NOMO-1 (cell line): ENCODE measurements at regions not wholly inside any gene's neighbourhood (a gene's known extent, or its start where the extent isn't known, plus 50 kb on each side); places are given as distances from the start of the nearest gene placed in this dataset.
"Not testable (repeated sequence)": the region's sequence is repeated elsewhere in the genome, so short reads cannot be mapped to it uniquely, and the experiment has no call there.

Experiments
- DNase-seq, 2 experiments: peaks; one replicate each; lab custom pipeline; 2025; ENCODE audit not compliant: unreplicated experiment in 2 of 2; lab: John Stamatoyannopoulos, UW

DNA sequence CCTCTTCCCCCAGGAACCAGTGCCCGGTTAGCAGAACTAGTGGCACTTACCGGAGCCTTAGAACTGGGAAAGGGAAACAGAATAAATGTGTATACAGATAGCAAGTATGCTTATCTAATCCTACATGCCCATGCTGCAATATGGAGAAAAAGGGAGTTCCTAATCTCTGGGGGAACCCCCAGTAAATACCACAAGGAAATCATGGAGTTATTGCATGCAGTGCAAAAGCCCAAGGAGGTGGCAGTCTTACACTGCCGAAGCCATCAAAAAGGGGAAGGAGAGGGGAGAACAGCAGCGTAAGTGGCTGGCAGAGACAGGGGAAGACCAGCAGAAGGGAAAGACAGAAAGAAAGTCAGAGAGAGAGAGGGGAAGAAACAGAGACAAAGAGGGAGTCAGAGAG is 556.7 kb upstream of the SPRY2 start:
- DNase-seq: peak in 1 of 2 experiments; percentile 12

DNA sequence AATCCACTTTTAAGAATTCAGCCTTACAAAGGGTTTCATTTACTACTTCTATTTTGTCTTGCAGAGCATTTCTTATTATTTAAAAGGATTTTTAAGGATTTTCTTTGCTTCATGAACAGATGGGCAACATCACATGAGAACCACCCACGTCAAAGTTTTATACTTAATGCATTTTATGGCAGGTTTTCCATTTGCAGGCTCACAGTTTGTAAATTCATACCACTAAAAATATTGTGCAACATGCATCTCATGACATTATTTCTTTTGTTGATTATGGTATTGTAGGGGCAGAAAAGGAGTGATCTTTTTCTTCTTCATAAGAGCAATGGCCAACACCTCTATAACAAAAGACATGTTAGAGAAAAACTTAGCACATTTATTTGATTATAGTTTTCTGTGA is 554.0 kb upstream of the SPRY2 start:
- no peak for DNase-seq

DNA sequence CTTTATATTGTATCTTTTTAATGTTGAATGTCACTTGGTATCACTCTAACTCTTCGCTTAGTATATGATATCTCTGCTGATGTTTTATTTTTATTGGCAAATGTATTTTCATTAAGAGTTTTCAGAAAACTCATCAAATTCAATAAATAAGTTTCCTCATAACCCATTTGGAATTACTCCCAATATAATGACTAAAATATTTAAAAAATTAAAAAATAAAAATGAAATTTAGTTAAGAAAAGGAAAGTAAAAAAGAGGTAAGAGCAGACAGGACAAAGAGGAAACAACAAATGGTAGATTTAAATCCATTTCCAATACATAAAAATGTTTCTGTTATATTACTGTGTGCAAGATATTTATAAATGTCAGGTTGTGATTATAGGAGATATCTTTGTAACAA is 548.9 kb upstream of the SPRY2 start:
- DNase-seq: no peak

DNA sequence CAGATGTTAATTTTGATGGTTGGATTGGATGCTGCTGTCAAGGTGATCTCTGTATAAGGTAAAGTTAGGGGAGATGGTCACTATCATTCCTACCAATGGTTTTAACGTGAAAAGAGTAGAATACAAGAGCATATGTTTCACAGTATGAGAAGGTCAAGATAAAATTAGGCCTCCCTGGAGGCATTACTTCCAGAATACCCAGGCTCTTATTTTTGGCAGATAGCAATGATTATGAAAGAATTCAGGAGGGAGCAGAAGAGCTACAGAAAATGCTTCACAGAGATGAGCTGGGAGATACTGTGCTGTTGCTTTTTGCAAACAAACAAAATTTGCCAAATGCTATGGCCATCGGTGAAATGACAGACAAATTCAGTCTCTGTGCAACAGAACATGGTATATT is 547.5 kb upstream of the SPRY2 start:
- no peak for DNase-seq

DNA sequence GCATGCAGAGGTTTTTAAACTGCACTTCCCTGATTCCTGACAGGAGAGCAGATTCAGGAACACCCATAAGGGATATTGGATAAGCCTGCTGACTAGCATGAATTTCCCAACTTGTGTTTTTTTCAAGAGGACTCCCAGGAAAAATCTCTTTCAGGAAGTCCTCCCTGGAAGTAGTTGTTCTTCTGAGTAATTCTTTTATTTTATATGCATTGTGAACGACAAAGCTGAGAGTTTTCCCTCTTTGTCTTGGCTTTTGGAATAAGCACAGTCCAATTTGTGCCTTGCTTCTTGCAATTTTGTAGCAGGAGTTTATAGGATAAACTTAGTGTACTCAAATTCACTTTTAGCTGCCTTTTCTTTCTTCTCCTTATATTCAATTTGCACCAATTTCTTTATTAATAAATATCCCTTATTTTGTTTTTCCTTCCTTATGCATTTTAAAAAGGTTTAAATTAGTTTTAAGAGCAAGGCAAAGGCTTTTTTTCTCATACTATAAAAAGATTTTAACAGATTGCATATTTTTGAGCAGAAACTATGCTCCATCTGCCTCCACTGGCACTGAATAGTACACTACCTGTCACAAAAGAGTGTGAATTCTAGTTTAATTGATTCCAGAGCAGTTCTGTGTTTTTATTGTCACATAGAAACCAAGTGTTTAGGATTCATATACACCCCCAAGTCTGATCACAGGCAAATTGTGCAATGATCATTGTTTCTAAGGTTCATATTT is 543.3 kb upstream of the SPRY2 start:
- no peak for DNase-seq

DNA sequence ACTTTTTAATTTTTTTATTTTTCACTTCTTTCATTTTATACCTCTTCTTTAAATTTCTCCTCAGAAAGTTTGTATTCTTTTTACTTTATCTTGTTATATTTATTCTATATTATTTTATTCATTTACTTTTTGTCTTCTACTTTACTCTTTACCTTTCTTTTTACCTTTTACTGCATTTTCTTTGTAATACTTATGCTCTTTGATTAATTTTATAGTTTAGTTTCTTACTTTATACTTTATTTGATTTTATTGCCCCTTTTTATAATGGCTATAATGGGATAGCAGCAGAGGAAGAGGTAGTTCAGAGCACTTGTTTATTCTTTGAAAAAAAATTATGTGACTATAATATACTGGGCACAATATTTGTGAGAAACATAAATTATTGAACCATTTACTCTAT is 542.6 kb upstream of the SPRY2 start:
- no peak for DNase-seq

DNA sequence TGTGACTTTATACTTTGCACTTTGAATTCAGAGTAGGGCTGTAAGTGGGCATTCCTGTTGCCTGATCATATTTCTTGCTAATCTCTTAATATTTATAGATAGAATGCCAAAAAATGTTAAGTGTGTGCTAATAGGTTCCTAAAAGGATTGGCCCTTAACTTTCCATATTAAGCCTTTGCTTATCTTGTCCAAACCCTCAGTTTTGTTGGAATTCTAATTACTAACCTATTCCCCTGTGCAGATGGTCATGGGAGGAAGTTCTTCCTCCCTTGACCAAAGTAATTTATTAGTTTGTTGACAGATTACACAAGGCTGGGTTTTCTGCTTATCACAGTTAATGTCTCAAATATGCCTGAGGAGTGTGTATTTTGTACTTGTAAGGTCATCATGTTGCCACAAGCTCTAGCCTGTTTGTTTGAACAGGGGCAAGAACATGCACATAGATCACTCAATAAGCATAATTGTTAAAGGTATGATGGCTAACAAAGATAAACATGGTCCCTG is 541.1 kb upstream of the SPRY2 start:
- DNase-seq: peak in 1 of 2 experiments; percentile 22

DNA sequence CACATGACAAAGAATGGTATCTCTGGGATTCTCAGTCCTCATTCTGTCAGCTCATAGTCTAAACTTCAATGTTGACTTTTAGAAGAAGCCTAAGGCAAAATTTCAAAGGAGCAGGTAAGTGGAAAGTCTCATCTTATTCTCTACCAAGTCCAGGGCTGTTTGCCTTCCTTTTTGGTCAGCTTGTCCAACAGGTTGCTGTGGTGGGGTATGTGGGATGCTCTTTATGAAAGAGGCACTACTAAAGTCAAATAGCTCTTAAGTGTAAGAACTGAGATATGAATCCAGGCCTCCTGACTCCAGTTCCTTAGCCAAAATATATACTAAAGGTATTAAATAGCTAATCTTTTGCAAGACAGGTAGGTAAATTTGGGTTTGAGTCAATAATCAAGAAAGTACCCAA is 540.6 kb upstream of the SPRY2 start:
- DNase-seq: no peak

DNA sequence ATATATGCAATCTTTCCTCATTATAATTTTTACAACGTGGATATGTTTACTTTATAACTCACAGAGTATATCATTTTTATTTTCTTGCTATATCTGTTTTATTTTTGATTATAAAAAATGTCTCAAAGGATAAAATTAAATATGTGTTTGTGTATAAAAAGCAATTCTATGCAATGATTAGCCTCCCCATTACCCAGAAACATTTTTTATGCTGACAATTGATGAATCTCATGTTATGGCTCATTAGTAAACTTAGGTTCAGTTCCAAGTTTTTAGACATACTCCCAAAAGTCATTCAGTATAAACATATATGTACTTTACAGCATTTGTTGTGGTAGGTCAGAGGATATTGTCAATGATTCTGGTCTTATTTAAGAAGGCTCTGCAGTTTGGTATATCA is 540.1 kb upstream of the SPRY2 start:
- DNase-seq: no peak

DNA sequence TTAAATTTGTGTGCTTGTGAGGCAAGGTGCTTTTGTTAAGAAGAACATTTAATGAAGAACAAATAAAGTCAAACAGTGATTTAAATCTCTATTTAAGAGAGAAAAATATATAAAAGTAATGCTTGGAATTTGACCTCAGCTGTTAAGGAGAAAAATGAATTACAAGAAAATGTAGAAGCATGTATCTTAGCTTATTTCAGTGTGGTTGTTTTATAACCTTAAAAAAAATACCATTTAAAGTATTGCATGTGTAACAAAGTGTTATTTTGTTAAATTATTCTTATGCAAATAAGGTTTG is 537.0 kb upstream of the SPRY2 start:
- DNase-seq: no peak

DNA sequence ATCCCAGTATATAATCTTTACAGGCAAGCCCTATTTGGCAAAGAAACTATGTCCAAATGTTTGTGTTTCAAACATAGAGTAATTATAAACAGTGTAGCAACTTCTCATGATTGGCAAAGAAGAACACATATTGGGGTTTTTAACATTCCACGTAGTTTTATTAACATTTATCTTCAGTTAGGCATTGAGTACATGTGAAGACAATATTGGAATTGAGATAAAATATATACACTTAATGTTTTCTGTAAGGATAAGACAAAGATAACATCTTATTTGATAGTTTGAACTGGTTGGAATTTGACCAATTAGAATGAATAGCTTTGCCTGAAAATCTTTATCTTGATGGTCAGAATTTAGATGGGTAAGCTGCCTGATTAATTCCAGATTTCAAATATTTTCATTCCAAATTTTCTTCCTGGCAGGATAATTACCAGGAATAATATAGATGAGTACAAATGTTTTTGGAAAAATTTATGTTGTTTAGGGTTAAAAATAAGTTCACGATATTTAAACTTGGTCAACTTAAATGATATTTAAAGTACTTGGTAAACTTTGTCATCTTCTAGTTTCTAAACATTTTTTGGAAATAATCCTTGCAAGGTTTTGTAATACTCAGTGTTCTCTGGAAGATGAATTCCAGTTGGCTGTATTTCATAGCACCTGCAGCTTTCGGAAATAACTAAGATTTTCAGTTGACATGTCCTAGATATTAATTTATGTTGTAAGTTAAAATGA is 536.5 kb upstream of the SPRY2 start:
- no peak for DNase-seq

DNA sequence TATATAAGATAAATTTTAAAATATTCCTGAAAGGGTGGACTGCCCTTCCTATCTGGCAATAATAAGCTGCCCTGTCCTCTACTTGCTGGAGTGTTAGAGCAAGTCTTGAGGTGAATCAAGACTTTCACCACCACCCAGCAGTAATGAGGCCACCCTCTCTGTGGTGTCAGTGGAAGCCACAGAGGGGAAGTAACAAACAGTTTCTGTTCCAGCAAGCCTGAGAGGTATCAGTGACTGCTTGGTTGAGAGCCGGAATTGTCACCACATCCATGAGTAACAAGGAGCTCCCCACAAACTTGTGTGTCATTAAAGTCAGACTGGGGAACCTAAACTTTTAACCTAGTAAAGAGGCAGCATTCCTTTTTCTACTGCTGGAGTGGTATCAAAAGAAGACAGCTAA is 532.7 kb upstream of the SPRY2 start:
- peak; percentile 82 to 98 for DNase-seq

DNA sequence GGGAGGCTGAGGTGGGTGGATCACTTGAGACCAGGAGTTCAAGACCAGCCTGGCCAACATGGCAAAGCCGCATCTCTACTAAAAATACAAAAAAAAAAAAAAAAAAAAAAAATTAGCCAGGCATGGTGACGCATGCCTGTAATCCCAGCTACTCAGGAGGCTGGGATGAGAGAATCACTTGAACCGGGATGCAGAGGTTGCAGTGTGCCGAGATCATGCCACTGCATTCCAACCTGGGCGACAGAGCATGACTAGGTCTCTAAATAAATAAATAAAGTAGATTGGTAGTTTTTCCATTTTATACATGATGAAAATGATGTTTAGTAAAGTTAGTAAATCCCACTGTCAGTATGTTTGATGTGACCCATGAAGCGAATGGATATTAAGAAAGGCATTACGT is 531.0 kb upstream of the SPRY2 start:
- not testable (repeated sequence) for DNase-seq

DNA sequence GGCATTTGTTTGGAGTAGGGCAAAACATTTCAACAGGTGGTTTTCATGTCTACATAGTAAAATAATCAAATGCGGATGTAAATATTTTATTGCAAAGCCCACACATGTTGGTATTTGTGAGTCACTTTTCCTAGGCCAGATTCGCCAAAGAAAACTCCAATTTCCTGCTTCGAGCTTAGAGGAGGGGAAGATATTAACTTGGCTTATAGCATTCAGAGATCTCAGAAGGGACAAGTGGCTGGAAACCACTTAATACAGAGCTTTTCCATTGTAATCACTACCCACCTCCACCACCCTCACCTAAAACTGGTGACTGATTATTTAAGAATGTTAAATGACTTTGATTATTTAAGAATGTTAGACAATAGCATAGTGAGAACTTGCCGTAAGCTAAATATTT is 530.6 kb upstream of the SPRY2 start:
- DNase-seq: no peak

DNA sequence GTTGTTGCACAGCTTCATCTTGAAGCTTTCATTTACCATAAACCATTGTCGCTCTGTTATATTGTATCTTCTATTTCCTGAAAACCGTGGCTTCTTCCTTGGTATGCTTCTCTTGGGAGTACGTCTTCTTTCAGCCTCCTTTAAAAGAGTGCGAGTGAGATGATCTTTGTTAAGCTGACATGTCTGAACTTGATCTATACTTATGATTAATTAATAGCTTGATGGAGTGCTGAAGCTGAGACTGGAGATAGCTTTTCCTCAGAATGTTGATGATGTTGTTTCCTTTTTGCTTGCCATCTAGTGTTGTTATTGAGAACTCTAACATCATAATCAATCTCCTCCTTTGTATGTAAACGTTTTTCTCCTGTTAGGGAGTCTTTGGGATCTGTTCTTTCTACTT is 529.3 kb upstream of the SPRY2 start:
- DNase-seq: no peak

DNA sequence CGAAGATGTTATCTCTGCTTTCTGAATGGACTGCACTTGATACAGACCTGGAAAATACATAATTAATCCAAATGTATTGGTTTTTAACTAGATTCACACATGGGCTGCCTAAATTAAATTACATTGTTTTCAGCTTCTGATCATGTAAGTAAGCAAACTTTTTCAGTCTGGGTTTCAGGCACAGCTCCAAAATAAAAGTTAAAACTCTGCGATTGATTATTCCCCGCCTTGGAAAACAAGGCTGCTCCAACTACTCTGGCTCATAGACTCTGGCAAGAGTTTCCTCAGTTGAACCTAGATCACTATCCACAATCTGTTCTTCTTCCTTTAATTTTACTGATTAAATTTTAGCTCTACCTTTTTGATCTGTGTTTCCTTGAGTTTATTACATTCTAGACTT is 526.0 kb upstream of the SPRY2 start:
- DNase-seq: no peak

DNA sequence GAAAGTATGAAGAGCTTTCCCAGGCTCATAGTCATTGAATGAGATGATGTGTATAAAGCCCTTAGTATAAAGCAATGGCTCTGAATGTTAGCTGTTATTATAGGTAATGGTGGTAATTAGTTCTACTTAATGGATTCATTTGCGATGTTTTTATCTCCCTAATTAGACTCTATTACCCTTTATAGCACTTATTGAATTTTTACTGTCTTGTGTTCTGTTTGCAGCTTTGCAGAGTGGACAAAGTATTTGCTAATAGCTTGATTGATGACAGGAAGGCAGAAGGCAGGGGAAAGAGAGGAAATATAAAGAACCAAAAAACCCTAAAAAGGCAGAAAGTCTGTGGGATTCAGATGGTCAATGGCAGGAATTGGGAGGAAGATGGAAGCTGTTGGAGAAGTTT is 524.4 kb upstream of the SPRY2 start:
- DNase-seq: no peak

DNA sequence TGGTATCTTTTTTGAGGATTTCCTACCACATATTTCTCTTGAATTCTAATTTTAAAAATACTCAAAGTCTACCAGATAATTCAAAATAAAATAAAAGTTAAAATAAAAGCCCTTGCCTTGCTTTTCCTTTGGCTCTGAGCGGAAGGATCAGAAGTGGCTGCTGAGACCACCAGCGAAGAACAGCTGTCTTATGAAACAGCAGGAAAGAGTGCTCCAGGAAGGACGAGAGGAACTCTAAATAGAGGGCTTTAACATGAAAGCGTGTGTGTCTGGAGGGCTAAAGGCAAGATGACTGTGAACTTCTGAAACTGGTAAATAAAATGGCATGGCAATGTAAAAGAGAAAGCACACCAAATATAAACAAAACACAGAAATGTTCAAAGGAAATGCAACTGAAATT is 521.5 kb upstream of the SPRY2 start:
- no peak for DNase-seq

DNA sequence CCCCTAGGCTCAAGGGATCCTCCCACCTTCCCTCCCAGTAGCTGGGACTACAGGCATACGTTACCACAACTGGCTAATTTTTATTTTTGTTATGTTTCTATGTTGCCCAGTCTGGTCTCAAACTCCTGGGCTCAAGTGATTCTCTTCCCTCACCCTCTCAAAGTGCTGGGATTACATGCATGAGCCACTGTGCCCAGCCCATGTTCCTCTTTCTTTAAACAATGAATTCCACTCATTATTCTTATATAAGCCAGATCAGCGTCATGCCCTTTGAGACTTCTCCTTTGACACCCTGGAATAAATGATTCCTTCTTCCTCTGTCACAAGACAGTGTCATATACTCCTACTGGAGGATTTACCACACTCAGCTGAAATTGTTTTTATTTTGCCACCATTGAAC is 519.9 kb upstream of the SPRY2 start:
- DNase-seq: no peak

DNA sequence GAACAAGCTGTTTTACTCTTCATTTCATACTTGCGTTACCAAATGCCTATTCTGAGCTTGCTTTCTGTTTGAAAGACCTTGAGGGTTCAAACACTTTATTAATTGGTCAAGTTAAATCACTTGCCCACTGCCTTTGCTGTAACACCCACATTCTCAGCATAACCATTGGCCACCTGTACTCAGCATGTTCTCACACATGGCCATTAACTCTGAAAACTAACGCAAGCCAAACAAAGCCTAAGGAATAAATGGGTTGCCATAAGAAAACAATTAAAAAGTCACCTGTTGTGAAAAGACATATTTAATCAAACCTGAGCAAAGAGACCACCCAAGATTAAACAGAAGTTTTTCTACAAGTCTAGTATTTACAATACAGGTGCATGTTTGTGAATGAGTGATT is 517.2 kb upstream of the SPRY2 start:
- no peak for DNase-seq

DNA sequence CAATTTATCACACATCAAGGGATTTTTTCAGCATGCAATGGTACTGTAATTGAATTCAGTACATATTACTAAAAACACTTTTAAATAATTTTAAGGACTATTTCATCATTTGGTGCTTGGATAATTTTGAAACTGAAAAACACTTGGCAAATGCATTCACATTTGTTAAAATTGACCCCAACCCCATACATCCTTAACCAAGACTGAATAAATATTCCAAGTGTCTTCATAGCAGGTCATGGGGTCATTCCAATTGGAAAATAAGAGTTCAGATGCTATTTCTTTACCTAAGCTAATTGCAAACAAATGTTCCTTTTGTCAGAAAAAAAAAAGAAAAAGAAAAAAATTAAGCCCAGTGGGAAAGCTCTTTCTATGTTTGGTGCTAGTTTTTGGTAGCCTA is 516.4 kb upstream of the SPRY2 start:
- DNase-seq: no peak

DNA sequence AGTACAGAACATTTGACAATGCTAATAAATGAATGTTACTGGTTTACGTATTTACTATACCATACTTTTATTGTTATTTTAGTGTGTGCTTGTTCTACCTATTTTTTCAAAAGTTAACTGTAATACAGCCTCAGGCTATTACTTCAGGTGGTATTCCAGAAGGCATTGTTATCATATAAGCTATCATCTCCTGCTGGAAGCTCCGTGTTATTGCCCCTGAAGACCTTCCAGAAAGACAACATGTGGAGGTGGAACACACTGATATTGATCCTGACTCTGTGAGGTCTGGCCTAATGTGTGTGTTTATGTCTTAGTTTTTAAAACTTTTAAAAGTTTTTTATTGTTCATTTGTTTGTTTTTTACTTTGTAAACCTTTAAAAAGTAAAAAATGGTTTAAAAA is 509.8 kb upstream of the SPRY2 start:
- DNase-seq: no peak

DNA sequence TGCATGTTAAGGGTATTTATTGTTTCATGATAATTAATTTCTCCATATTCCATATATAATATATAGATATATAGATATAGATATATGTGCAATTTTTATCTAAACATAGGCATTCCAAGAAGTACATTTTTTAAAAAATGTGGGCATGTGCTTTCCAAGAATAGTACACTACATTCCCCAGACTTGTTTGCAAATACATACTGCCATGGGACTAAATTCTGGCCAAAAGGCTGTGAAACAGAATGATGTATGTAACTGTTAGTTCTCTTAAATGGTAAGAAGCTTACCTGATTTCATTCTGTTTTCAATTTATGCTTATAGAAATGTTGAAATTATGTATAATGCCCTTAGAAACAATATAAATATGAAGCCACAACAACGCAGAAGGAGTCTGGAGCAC is 503.2 kb upstream of the SPRY2 start:
- no peak for DNase-seq
